GM12892 (cell line): ENCODE measurements at regions not wholly inside any gene's neighbourhood (a gene's known extent, or its start where the extent isn't known, plus 50 kb on each side); places are given as distances from the start of the nearest gene placed in this dataset.

Source experiments
- POLR2A ChIP-seq: IDR thresholded peaks from 2 replicates; pipeline ENCODE4 v1.6.1; 2011; ENCODE audit warnings: low read depth, low read length, control low read depth
- POLR2AphosphoS5 ChIP-seq: IDR thresholded peaks from 2 replicates; pipeline ENCODE4 v1.6.1; 2011; ENCODE audit warnings: low read depth, low read length, control low read depth

- TF ChIP-seq POLR2A (no peak), POLR2AphosphoS5 (no peak)
Measured at GRCh38 chr1:196143602-196144342, 464.5 kb downstream of the KCNT2 start.
